IPS-20b (cell line): ENCODE measurements at regions not wholly inside any gene's neighbourhood (a gene's known extent, or its start where the extent isn't known, plus 50 kb on each side); places are given as distances from the start of the nearest gene placed in this dataset.
"Not testable (repeated sequence)": the region's sequence is repeated elsewhere in the genome, so short reads cannot be mapped to it uniquely, and the experiment has no call there.

Source experiments
- H3K27ac ChIP-seq: one replicate; pipeline ENCODE4 v1.5.1; 2013; ENCODE audit warnings: low read length
- H3K27me3 ChIP-seq: 2 replicates; pipeline ENCODE4 v1.6.1; 2013; ENCODE audit warnings: mild to moderate bottlenecking, low read length, inconsistent platforms; ENCODE audit not compliant: insufficient read depth
- H3K36me3 ChIP-seq: 2 replicates; pipeline ENCODE4 v1.6.1; 2013; ENCODE audit warnings: low read depth, mild to moderate bottlenecking, inconsistent platforms, low read length, moderate library complexity; ENCODE audit not compliant: insufficient read depth
- H3K4me1 ChIP-seq: 2 replicates; pipeline ENCODE4 v1.6.1; 2013; ENCODE audit warnings: mild to moderate bottlenecking, control low read depth, inconsistent platforms, low read length, moderate library complexity; ENCODE audit not compliant: insufficient read depth
- H3K4me3 ChIP-seq: 2 replicates; pipeline ENCODE4 v1.5.1; 2013; ENCODE audit warnings: mild to moderate bottlenecking, low read length, inconsistent platforms
- H3K9ac ChIP-seq: 2 replicates; pipeline ENCODE4 v1.6.1; 2013; ENCODE audit warnings: low read depth, mild to moderate bottlenecking, inconsistent platforms, low read length, moderate library complexity
- H3K9me3 ChIP-seq: 2 replicates; pipeline ENCODE4 v1.6.1; 2013; ENCODE audit warnings: mild to moderate bottlenecking, low read depth, low read length, inconsistent platforms; ENCODE audit not compliant: insufficient read depth

GRCh38 chr3:193130576-193130975, 110.4 kb upstream of the PLAAT1 start:
- H3K4me1 ChIP-seq, result no peaks in the 10 kb centered on the region

DNA sequence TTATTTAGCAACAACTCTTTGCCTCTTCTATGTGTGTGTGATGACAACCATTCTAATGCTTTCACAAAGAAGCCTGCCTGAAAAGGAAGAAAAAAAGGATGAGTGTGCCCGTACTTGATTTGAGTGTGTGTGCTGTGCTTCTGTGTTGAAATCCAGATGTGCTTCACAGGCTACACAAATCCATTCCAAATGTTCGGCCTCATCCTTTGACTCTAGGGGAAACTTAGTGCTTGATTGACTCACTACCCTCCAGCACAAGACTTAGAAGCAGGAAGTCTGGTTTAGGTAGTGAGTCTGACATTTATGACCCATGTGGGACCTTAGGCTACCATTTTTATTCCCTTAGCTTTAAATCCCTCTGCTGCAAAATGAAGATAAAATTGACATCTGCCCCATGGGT, 108.8 kb upstream of the PLAAT1 start:
- Histone ChIP-seq H3K27me3 (no peaks in the 10 kb centered on the region), H3K27ac (no peak overlapping the region), H3K4me1 (no peaks in the 10 kb centered on the region), H3K9ac (no peak overlapping the region), H3K9me3 (no peaks in the 10 kb centered on the region), H3K4me3 (no peak overlapping the region), H3K36me3 (no peaks in the 10 kb centered on the region)

More at GRCh38 chr3:193130576-193130975, 110.4 kb upstream of the PLAAT1 start:
- no peak overlapping the region for H3K9ac ChIP-seq
- no peak overlapping the region for H3K27ac ChIP-seq
- H3K9me3 ChIP-seq, result no peaks in the 10 kb centered on the region
- H3K36me3 ChIP-seq, result no peaks in the 10 kb centered on the region
- H3K4me3 ChIP-seq, result no peak overlapping the region
- no peaks in the 10 kb centered on the region for H3K27me3 ChIP-seq

GRCh38 chr3:193132964-193133363, 108.1 kb upstream of the PLAAT1 start:
- Histone ChIP-seq H3K4me3 (no peak overlapping the region), H3K36me3 (no peaks in the 10 kb centered on the region), H3K9me3 (no peaks in the 10 kb centered on the region), H3K27me3 (no peaks in the 10 kb centered on the region), H3K27ac (no peak overlapping the region), H3K9ac (no peak overlapping the region), H3K4me1 (no peaks in the 10 kb centered on the region)

DNA sequence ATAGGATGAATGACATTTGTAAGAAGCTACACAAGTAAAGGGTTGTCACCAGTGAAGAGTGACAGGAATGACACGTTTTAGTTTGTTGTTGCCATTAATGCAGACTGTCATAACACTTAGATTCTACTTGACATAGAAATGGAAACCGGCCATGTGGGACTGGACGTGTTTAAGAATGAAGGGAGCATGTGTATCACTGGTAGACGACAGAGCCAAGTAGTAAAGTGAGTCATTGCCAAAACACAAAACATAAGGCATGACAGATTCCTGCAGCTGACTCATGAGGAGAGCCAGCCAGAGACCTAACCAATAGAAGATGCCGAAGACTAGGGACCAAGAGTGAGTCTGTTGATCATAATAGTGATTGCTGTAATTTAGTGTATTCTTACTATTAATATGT, 106.2 kb upstream of the PLAAT1 start:
- no peaks in the 10 kb centered on the region for H3K27me3 ChIP-seq

GRCh38 chr3:193140381-193140780, 100.6 kb upstream of the PLAAT1 start:
- H3K4me3 ChIP-seq, result no peak overlapping the region
- H3K27me3 ChIP-seq, result no peaks in the 10 kb centered on the region
- H3K4me1 ChIP-seq, result no peaks in the 10 kb centered on the region
- no peak overlapping the region for H3K27ac ChIP-seq
- no peaks in the 10 kb centered on the region for H3K36me3 ChIP-seq
- H3K9me3 ChIP-seq, result no peaks in the 10 kb centered on the region
- no peak overlapping the region for H3K9ac ChIP-seq

More for the DNA sequence above, 106.2 kb upstream of the PLAAT1 start:
- H3K9me3 ChIP-seq, result no peaks in the 10 kb centered on the region
- H3K36me3 ChIP-seq, result no peaks in the 10 kb centered on the region
- no peak overlapping the region for H3K27ac ChIP-seq
- no peaks in the 10 kb centered on the region for H3K4me1 ChIP-seq
- H3K9ac ChIP-seq, result no peak overlapping the region
- no peak overlapping the region for H3K4me3 ChIP-seq

GRCh38 chr3:193145248-193145647, 95.8 kb upstream of the PLAAT1 start:
- Histone ChIP-seq H3K9ac (no peak overlapping the region), H3K27me3 (no peaks in the 10 kb centered on the region), H3K4me1 (no peaks in the 10 kb centered on the region), H3K27ac (no peak overlapping the region), H3K36me3 (no peaks in the 10 kb centered on the region), H3K4me3 (no peak overlapping the region), H3K9me3 (no peaks in the 10 kb centered on the region)

DNA sequence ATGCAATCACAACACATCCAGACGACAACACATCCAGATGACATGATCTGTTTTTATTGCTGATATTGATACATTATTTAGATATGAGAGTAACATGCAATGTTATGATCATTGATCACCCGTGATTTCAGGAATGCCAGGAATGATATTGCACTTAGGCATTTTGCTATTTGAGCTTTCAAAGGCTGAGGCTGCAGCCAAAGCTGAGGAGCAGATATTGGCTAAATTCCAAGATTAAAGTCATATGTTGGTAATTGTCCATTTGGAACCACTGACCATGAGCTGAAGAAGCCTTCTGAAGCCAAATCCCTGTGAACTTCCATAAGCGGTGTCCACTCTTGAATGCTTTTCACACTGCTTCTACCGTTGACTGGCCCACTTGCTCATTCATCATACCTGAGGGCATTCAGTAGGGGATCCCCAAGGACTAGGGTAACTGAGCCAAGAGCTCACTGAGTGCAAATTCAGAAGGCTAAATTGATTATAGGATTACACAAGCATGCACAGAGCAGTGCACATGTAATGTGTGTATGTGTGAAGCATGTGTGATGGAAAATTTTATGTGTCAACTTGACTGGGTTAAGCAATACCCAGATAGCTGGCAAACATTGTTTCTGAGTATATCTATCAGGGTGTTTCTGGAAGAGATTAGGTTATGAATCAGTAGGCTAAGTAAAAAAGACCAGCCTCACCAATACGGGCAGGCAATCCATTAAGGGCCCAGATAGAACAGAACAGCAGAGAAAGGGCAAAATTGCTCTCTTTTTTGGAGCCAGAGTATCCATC, 92.1 kb upstream of the PLAAT1 start:
- H3K9me3 ChIP-seq, result no peaks in the 10 kb centered on the region
- no peak overlapping the region for H3K9ac ChIP-seq
- H3K36me3 ChIP-seq, result no peaks in the 10 kb centered on the region
- H3K27ac ChIP-seq, result no peak overlapping the region
- no peak overlapping the region for H3K4me3 ChIP-seq
- no peaks in the 10 kb centered on the region for H3K27me3 ChIP-seq
- H3K4me1 ChIP-seq, result no peaks in the 10 kb centered on the region

DNA sequence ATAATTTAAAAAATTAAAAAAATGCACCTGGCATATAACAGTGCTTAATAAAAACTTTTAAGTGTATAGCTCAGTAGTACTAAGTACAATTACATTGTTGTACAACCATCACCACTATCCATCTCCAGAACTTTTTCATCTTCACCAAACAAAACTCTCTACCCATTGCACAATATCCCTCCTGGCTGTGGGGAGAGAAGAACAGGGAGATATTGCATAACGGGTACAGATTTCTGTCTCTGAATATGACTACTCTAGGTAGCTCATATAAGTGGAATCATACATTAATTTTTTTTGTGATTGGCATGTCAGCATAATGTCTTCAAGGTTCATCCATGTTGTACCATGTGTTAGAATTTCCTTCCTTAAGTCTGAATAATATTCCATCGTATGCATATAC, 91.0 kb upstream of the PLAAT1 start:
- no peaks in the 10 kb centered on the region for H3K36me3 ChIP-seq
- H3K9ac ChIP-seq, result no peak overlapping the region
- no peak overlapping the region for H3K27ac ChIP-seq
- H3K4me1 ChIP-seq, result no peaks in the 10 kb centered on the region
- H3K9me3 ChIP-seq, result no peaks in the 10 kb centered on the region
- H3K27me3 ChIP-seq, result no peaks in the 10 kb centered on the region
- H3K4me3 ChIP-seq, result no peak overlapping the region

DNA sequence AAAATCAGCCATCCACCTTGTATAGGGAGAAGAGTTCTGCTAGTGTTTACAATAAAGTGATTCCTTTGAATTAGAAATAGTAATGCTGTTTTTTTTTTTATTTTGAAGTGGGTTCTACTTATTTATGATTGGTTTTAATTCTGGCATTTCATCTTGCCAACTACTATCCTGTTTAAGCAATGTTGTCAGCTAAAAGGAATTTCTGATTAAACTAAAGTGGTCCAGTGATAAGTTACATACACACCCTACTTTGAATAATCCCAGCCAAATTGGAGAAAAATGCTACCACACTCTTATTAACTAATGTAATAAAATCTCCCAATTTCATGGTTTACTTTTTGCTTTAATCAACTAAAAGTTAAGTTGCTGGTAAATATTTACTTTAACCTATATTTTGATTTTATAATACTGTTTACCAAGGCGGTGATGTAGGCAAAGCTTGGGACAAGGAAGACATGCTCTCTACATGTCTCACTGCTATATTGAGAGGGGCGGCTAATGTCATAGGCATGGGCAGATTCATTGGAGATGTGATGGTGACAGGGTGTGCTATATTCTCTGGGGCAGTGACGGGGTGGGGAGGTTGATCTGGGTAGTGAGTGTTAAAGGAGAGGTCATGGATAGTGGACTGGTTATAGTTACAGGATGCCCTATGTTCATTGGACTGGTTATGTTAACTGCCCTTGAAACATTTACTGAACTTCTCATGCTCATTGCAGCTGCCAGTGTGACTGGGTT, 85.8 kb upstream of the PLAAT1 start:
- H3K9me3 ChIP-seq, H3K27me3 ChIP-seq, H3K27ac ChIP-seq, H3K9ac ChIP-seq, H3K36me3 ChIP-seq, H3K4me3 ChIP-seq, H3K4me1 ChIP-seq: not testable (repeated sequence)

DNA sequence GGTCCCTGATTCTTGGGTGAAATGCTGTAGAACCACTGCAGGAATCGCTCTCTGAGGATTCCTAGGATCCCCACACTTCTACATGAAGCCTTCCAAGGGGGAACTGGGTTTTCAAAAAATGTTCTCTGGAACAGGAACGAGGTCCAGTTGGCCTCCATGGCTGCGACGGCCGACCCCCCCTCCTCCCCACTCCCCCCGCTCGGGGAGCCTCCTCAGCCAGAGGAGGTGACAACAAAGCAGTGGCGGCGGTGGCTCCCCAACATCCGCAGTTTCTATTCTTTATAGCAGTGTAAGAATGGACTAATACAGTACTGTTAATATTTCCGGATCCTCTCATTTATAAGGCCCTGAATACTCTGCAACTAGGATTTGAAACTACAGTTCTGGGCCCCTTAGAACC, 84.0 kb upstream of the PLAAT1 start:
- H3K4me1 ChIP-seq, result no peaks in the 10 kb centered on the region
- H3K9ac ChIP-seq, result no peak overlapping the region
- H3K9me3 ChIP-seq, result no peaks in the 10 kb centered on the region
- H3K27me3 ChIP-seq, result no peaks in the 10 kb centered on the region
- H3K36me3 ChIP-seq, result no peaks in the 10 kb centered on the region
- no peak overlapping the region for H3K27ac ChIP-seq
- H3K4me3 ChIP-seq, result no peak overlapping the region

- H3K27ac ChIP-seq, result no peak overlapping the region
- H3K4me1 ChIP-seq, result no peaks in the 10 kb centered on the region
- no peaks in the 10 kb centered on the region for H3K9me3 ChIP-seq
- no peaks in the 10 kb centered on the region for H3K27me3 ChIP-seq
- H3K36me3 ChIP-seq, result no peaks in the 10 kb centered on the region
- H3K9ac ChIP-seq, result no peak overlapping the region
- H3K4me3 ChIP-seq, result no peak overlapping the region
These were observed 75.4 kb upstream of the PLAAT1 start for GRCh38 chr3:193165431-193166120.

- no peaks in the 10 kb centered on the region for H3K27me3 ChIP-seq
- H3K27ac ChIP-seq, result no peak overlapping the region
- no peak overlapping the region for H3K4me3 ChIP-seq
- no peaks in the 10 kb centered on the region for H3K36me3 ChIP-seq
- H3K4me1 ChIP-seq, result no peaks in the 10 kb centered on the region
- H3K9me3 ChIP-seq, result no peaks in the 10 kb centered on the region
- no peak overlapping the region for H3K9ac ChIP-seq
These were observed 72.1 kb upstream of the PLAAT1 start for GRCh38 chr3:193168931-193169330.
